Hepatocyte (in vitro differentiated cells): ENCODE measurements at regions not wholly inside any gene's neighbourhood (a gene's known extent, or its start where the extent isn't known, plus 50 kb on each side); places are given as distances from the start of the nearest gene placed in this dataset.

Experiments used
- DNase-seq: peaks from one replicate; pipeline ENCODE4 v3.0.0-alpha.2; 2016; ENCODE audit warnings: low spot score
- H2AFZ ChIP-seq: fragments of 200-600 bp; sonication (generic); 2 replicates; pipeline ENCODE4 v1.6.0; 2016; ENCODE audit warnings: antibody characterized with exemption, mild to moderate bottlenecking
- H3K27ac ChIP-seq: fragments of 200-600 bp; sonication (generic); 2 replicates; pipeline ENCODE4 v1.5.1; 2016; ENCODE audit warnings: mild to moderate bottlenecking
- H3K27me3 ChIP-seq: fragments of 200-600 bp; sonication (generic); 2 replicates; pipeline ENCODE4 v1.6.1; 2016
- H3K36me3 ChIP-seq: fragments of 200-600 bp; sonication (generic); replicated peaks from 2 replicates; pipeline ENCODE4 v1.5.1; 2016; ENCODE audit warnings: low read depth; ENCODE audit not compliant: insufficient read depth
- H3K4me1 ChIP-seq: fragments of 200-600 bp; sonication (generic); 2 replicates; pipeline ENCODE4 v1.5.1; 2016; ENCODE audit warnings: mild to moderate bottlenecking, moderate library complexity; ENCODE audit not compliant: insufficient read depth
- H3K4me2 ChIP-seq: fragments of 200-600 bp; sonication (generic); 2 replicates; pipeline ENCODE4 v1.6.0; 2016
- H3K4me3 ChIP-seq: fragments of 200-600 bp; sonication (generic); 2 replicates; pipeline ENCODE4 v1.5.1; 2016; ENCODE audit warnings: mild to moderate bottlenecking
- H3K79me2 ChIP-seq: fragments of 200-600 bp; sonication (generic); 2 replicates; pipeline ENCODE4 v1.6.0; 2017; ENCODE audit warnings: mild to moderate bottlenecking
- H3K9me2 ChIP-seq: fragments of 200-600 bp; sonication (generic); replicated peaks from 2 replicates; pipeline ENCODE4 v1.6.0; 2017; ENCODE audit warnings: mild to moderate bottlenecking; ENCODE audit not compliant: insufficient read depth
- H3K9me3 ChIP-seq: fragments of 200-600 bp; sonication (generic); 2 replicates; pipeline ENCODE4 v1.5.1; 2016; ENCODE audit warnings: low read depth, mild to moderate bottlenecking
- H4K20me1 ChIP-seq: fragments of 200-600 bp; sonication (generic); 2 replicates; pipeline ENCODE4 v1.6.0; 2016; ENCODE audit warnings: mild to moderate bottlenecking; ENCODE audit not compliant: insufficient read depth, poor library complexity, severe bottlenecking
- CTCF ChIP-seq: fragments of 200-600 bp; sonication (generic); IDR thresholded peaks from 2 replicates; pipeline ENCODE4 v1.5.1; 2016; ENCODE audit warnings: antibody characterized with exemption, mild to moderate bottlenecking; ENCODE audit not compliant: poor library complexity
- EZH2 ChIP-seq: fragments of 200-600 bp; sonication (generic); IDR thresholded peaks from 2 replicates; pipeline ENCODE4 v1.6.1; 2016; ENCODE audit warnings: antibody characterized with exemption, mild to moderate bottlenecking, borderline replicate concordance
- EZH2phosphoT487 ChIP-seq: fragments of 200-600 bp; sonication (generic); IDR thresholded peaks from one replicate; pipeline ENCODE4 v1.6.1; 2018; ENCODE audit warnings: antibody characterized with exemption, mild to moderate bottlenecking, low read depth, moderate library complexity; ENCODE audit not compliant: unreplicated experiment, severe bottlenecking
- WGBS: methylation state at CpG from one replicate; pipeline ENCODE4 v1.1.6; 2016; ENCODE audit warnings: low lambda C conversion rate; ENCODE audit errors: missing lambda C conversion rate; 5-methylcytosine and 5-hydroxymethylcytosine counted together

- DNase-seq = no peak
- Histone ChIP-seq H3K4me3 (no peak overlapping the region), H3K9me3 (no peaks in the 10 kb centered on the region), H3K9me2 (no peaks in the 10 kb centered on the region), H3K27me3 (no peaks in the 10 kb centered on the region), H3K79me2 (no peaks in the 10 kb centered on the region), H3K4me2 (no peak overlapping the region), H3K27ac (no peak overlapping the region), H4K20me1 (no peaks in the 10 kb centered on the region), H3K36me3 (no peaks in the 10 kb centered on the region), H2AFZ (no peak overlapping the region), H3K4me1 (no peaks in the 10 kb centered on the region)
- TF ChIP-seq EZH2 = no peak
- no peak for TF ChIP-seq CTCF
- TF ChIP-seq EZH2phosphoT487 = no peak
- WGBS = 84% methylated on average over 3 of the region's 3 CpGs
Measured at GRCh38 chr9:18275313-18275990, 198.5 kb upstream of the ADAMTSL1 start.

DNA sequence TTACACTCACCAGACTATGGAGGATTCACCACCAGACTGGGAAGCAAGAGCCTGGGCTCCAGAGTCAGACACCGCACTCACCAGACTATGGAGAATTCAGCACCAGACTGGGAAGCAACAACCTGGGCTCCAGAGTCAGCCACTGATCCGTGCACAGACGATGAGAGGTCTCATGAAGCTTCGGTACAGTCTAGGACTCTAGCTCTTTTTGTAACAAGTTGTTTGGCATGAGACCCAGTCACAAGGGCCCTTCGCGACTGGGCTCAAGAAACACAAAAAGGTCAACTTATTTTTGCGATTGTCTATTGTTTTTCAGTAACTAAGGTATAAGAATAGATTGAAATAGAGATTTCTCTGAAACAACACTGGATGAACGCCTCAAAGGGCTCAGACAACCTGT lies 192.7 kb upstream of the ADAMTSL1 start:
- Histone ChIP-seq H3K4me2 (no peak overlapping the region), H2AFZ (no peak overlapping the region), H3K4me1 (no peaks in the 10 kb centered on the region), H3K36me3 (no peaks in the 10 kb centered on the region), H4K20me1 (no peaks in the 10 kb centered on the region), H3K27ac (no peak overlapping the region), H3K79me2 (no peaks in the 10 kb centered on the region), H3K9me3 (no peaks in the 10 kb centered on the region), H3K4me3 (no peak overlapping the region), H3K9me2 (no peaks in the 10 kb centered on the region), H3K27me3 (no peaks in the 10 kb centered on the region)
- TF ChIP-seq CTCF (no peak), EZH2 (no peak), EZH2phosphoT487 (no peak)
- 95% methylated on average over 8 of the region's 8 CpGs for WGBS
- DNase-seq = no peak

GRCh38 chr9:18294229-18294628 lies 179.7 kb upstream of the ADAMTSL1 start:
- TF ChIP-seq EZH2phosphoT487 (no peak), CTCF (no peak), EZH2 (no peak)
- Histone ChIP-seq H3K27ac (no peak overlapping the region), H3K9me2 (no peaks in the 10 kb centered on the region), H3K4me3 (no peak overlapping the region), H4K20me1 (no peaks in the 10 kb centered on the region), H3K36me3 (no peaks in the 10 kb centered on the region), H3K79me2 (no peaks in the 10 kb centered on the region), H3K4me1 (no peaks in the 10 kb centered on the region), H3K9me3 (no peaks in the 10 kb centered on the region), H3K4me2 (no peak overlapping the region), H2AFZ (no peak overlapping the region), H3K27me3 (no peaks in the 10 kb centered on the region)
- WGBS = 72% methylated on average over 1 of the region's 1 CpG
- no peak for DNase-seq

DNA sequence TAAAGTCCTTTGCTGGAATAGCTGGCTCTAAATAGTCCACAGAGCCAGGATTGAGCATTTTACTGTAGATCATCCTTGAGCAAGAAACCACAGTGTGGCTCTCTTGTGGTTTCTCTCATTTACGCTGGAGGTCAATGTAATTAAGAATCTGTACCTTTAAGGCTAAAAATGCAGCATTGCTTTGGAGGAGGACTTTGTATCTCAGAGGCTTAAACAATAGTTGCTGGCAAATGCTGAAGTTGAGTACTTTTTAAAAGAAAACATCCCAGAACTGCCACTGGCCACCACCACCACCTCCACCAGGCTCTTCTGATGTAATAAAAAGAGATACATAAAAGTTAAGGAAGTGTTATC lies 177.3 kb upstream of the ADAMTSL1 start:
- Histone ChIP-seq H3K9me3 (no peaks in the 10 kb centered on the region), H3K36me3 (no peaks in the 10 kb centered on the region), H3K27me3 (no peaks in the 10 kb centered on the region), H3K27ac (no peak overlapping the region), H2AFZ (no peak overlapping the region), H3K79me2 (no peaks in the 10 kb centered on the region), H4K20me1 (no peaks in the 10 kb centered on the region), H3K4me2 (peak overlapping the region; percentile 42), H3K4me3 (no peak overlapping the region), H3K9me2 (no peaks in the 10 kb centered on the region), H3K4me1 (no peaks in the 10 kb centered on the region)
- no peak for TF ChIP-seq EZH2
- TF ChIP-seq CTCF = no peak
- no peak for TF ChIP-seq EZH2phosphoT487
- DNase-seq = no peak
- 85% methylated on average over 1 of the region's 1 CpG for WGBS
